GM23338 (cell line): ENCODE measurements at regions not wholly inside any gene's neighbourhood (a gene's known extent, or its start where the extent isn't known, plus 50 kb on each side); places are given as distances from the start of the nearest gene placed in this dataset.
"Not testable (repeated sequence)": the region's sequence is repeated elsewhere in the genome, so short reads cannot be mapped to it uniquely, and the experiment has no call there.

Experiments
- ATAC-seq: fragments of 200-7000 bp; cut with Tn5 transposase; 3 replicates; pipeline ENCODE4 v1.9.1; 2020
- DNase-seq: peaks from one replicate; pipeline ENCODE4 v3.0.0-alpha.2; 2015; ENCODE audit warnings: low spot score
- H2AFZ ChIP-seq: fragments of 200-600 bp; sonication (generic); 2 replicates; pipeline ENCODE4 v1.8.0; 2016; ENCODE audit warnings: antibody characterized with exemption, mild to moderate bottlenecking, moderate library complexity
- H3F3A ChIP-seq: fragments of 200-600 bp; sonication (generic); replicated peaks from 2 replicates; pipeline ENCODE4 v1.8.0; 2017; ENCODE audit warnings: antibody characterized with exemption, mixed run types, low read depth
- H3K27ac ChIP-seq: fragments of 200-600 bp; sonication (generic); 2 replicates; pipeline ENCODE4 v1.6.1; 2016; ENCODE audit warnings: low read depth
- H3K27me3 ChIP-seq: fragments of 200-600 bp; sonication (generic); 2 replicates; pipeline ENCODE4 v1.8.0; 2016; ENCODE audit warnings: mild to moderate bottlenecking, mixed run types, moderate library complexity; ENCODE audit not compliant: insufficient read depth
- H3K36me3 ChIP-seq: fragments of 200-600 bp; sonication (generic); 2 replicates; pipeline ENCODE4 v1.8.0; 2016; ENCODE audit warnings: mild to moderate bottlenecking; ENCODE audit not compliant: insufficient read depth
- H3K4me1 ChIP-seq: fragments of 200-600 bp; sonication (generic); 2 replicates; pipeline ENCODE4 v1.8.0; 2016; ENCODE audit warnings: mild to moderate bottlenecking, moderate library complexity; ENCODE audit not compliant: insufficient read depth
- H3K4me2 ChIP-seq: fragments of 200-600 bp; sonication (generic); 2 replicates; pipeline ENCODE4 v1.7.1; 2017; ENCODE audit warnings: mixed run types
- H3K4me3 ChIP-seq: fragments of 200-600 bp; sonication (generic); 2 replicates; pipeline ENCODE4 v1.6.1; 2016; ENCODE audit warnings: mixed run types
- H3K79me2 ChIP-seq: fragments of 200-600 bp; sonication (generic); replicated peaks from 2 replicates; pipeline ENCODE4 v1.8.0; 2017; ENCODE audit warnings: mild to moderate bottlenecking; ENCODE audit not compliant: insufficient read depth
- H3K9me2 ChIP-seq: fragments of 200-600 bp; sonication (generic); 2 replicates; pipeline ENCODE4 v1.8.0; 2017; ENCODE audit not compliant: insufficient read depth
- H4K20me1 ChIP-seq: fragments of 200-600 bp; sonication (generic); replicated peaks from 2 replicates; pipeline ENCODE4 v1.8.0; 2017; ENCODE audit warnings: mild to moderate bottlenecking; ENCODE audit not compliant: insufficient read depth
- H3K27ac Mint-ChIP-seq: 2 replicates; pipeline ENCODE4 v1.8.0; 2020; ENCODE audit warnings: inconsistent platforms, mild to moderate bottlenecking, moderate library complexity, mixed read lengths
- H3K27me3 Mint-ChIP-seq: 3 replicates; pipeline ENCODE4 v1.8.0; 2022; ENCODE audit warnings: low read depth, mild to moderate bottlenecking, moderate library complexity, mixed read lengths, inconsistent platforms; ENCODE audit not compliant: insufficient read depth, poor library complexity
- H3K36me3 Mint-ChIP-seq: 3 replicates; pipeline ENCODE4 v1.8.0; 2021; ENCODE audit warnings: low read depth, mild to moderate bottlenecking, inconsistent platforms, moderate library complexity, mixed read lengths
- H3K4me1 Mint-ChIP-seq: 3 replicates; pipeline ENCODE4 v1.8.0; 2020; ENCODE audit warnings: mild to moderate bottlenecking, inconsistent platforms, mixed read lengths
- H3K4me3 Mint-ChIP-seq: 3 replicates; pipeline ENCODE4 v1.8.0; 2021; ENCODE audit warnings: moderate library complexity, mild to moderate bottlenecking, inconsistent platforms, mixed read lengths
- H3K9me3 Mint-ChIP-seq: 3 replicates; pipeline ENCODE4 v1.8.0; 2020; ENCODE audit warnings: moderate library complexity, mild to moderate bottlenecking, inconsistent platforms, mixed read lengths
- EZH2phosphoT487 ChIP-seq: fragments of 200-600 bp; sonication (generic); IDR thresholded peaks from one replicate; pipeline ENCODE4 v1.8.1; 2018; ENCODE audit warnings: antibody characterized with exemption; ENCODE audit not compliant: unreplicated experiment

DNA sequence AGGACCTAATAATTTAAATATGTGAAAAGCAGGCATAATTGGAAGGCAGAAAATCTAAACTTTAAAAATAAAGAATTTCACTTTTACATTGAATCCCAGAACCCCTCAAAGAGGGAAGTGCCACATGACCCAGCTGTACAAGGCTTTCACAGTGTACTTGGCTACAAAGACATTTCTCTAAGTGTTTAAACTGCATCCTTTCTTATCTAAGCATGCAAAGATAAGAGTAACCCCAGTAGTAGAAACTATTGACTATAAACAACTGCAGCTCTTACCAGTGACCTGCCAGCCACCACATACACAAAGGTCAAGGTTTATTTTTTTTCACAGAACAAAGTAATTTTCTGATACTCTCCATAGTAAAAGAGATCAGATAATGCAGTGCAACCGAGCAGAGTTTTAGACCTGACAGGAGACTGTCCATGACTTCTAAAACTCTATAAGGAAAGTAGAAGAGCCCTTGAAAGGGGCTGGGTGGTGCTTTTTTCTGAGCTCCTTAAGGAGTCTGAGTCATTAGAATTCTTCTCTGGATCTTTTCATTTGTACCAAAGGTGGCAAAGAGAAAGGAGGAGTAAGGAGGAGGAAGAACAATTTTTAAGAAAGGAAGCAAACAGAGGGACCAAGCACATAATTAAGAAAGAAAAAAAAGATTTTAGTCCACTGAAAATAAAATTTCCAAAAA is 750.6 kb downstream of the PRIM2 start:
- H4K20me1 ChIP-seq, ATAC-seq, H3K9me2 ChIP-seq, H3K4me2 ChIP-seq, H2AFZ ChIP-seq, H3K27ac ChIP-seq, H3K36me3 Mint-ChIP-seq, H3K27me3 Mint-ChIP-seq, H3K79me2 ChIP-seq, H3K4me3 Mint-ChIP-seq, H3K4me1 Mint-ChIP-seq, H3F3A ChIP-seq, H3K27me3 ChIP-seq, DNase-seq, H3K4me3 ChIP-seq, H3K36me3 ChIP-seq, H3K27ac Mint-ChIP-seq, H3K4me1 ChIP-seq: not testable (repeated sequence)
- H3K9me3 Mint-ChIP-seq = peaks cover 63% of the 10 kb centered on the region

DNA sequence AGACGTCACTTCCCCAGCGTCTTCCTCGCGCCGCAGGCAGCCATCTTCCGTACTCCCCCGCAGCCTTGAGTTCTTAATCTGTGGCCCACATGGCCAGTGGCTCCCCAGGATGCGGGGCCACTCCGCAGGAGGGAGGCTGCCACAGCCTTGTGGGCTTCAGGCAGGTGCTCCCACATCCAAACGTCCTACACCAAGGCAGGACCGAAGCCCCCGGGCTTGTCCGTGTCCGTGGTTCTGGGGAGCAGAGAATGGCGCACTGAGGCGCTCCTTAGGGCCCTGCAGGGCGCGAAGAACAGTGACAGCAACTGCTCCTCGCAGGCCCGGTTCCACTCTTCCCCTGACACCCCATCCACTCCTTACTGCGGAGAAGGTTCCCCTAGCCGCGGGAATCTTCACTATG is 755.8 kb downstream of the PRIM2 start:
- Histone ChIP-seq H3K36me3 (no peaks in the 10 kb centered on the region), H3K4me1 (no peaks in the 10 kb centered on the region), H3F3A (no peaks in the 10 kb centered on the region), H3K27me3 (no peaks in the 10 kb centered on the region), H2AFZ (no peak overlapping the region), H3K27ac (no peak overlapping the region), H3K9me2 (no peaks in the 10 kb centered on the region), H3K79me2 (no peaks in the 10 kb centered on the region), H3K4me3 (no peak overlapping the region), H4K20me1 (no peaks in the 10 kb centered on the region), H3K4me2 (no peak overlapping the region)
- ATAC-seq = no peak
- peaks cover 13% of the 10 kb centered on the region; the same call in 1 of the 3 replicates for H3K36me3 Mint-ChIP-seq
- TF ChIP-seq EZH2phosphoT487 = no peak
- no peak overlapping the region for H3K27ac Mint-ChIP-seq
- no peak for DNase-seq
- no peaks in the 10 kb centered on the region for H3K4me1 Mint-ChIP-seq
- H3K4me3 Mint-ChIP-seq = no peak overlapping the region
- no peaks in the 10 kb centered on the region for H3K27me3 Mint-ChIP-seq
- peaks cover 78% of the 10 kb centered on the region for H3K9me3 Mint-ChIP-seq

DNA sequence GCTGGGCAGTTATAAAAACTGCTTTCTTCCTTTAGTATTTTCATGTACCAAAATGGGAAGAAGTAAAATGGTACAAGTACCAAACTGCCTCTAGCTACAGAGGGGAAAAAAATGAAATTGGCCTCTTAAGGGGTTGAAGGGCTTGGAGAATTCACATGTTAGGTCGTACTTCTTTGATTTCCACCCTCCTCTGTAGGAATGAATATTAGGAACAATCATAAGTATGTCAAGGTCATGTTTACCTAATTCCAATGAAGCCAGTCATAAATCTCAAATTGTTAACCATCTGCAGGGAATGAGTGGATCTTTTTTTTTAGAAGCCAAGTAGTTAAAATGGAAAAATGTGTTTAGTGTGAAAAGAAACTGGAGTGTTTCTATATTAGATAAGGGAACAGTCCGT is 772.6 kb downstream of the PRIM2 start:
- H4K20me1 ChIP-seq, H3K36me3 Mint-ChIP-seq, H3K36me3 ChIP-seq, H3K27me3 Mint-ChIP-seq, H3K27me3 ChIP-seq, H3K4me1 Mint-ChIP-seq, DNase-seq, H3K27ac ChIP-seq, H3K9me2 ChIP-seq, ATAC-seq, H2AFZ ChIP-seq, H3K27ac Mint-ChIP-seq, H3K4me1 ChIP-seq, H3F3A ChIP-seq, H3K4me3 ChIP-seq, H3K4me3 Mint-ChIP-seq, H3K4me2 ChIP-seq, H3K79me2 ChIP-seq: not testable (repeated sequence)
- H3K9me3 Mint-ChIP-seq = peaks cover 55% of the 10 kb centered on the region

- not testable (repeated sequence) for H3K9me2 ChIP-seq, H3K27ac Mint-ChIP-seq, H3K27me3 Mint-ChIP-seq, H4K20me1 ChIP-seq, H3K4me1 Mint-ChIP-seq, H3K4me3 Mint-ChIP-seq, H3K4me2 ChIP-seq, H3K79me2 ChIP-seq, H3K27me3 ChIP-seq, H3K4me1 ChIP-seq, DNase-seq, H3K27ac ChIP-seq, H2AFZ ChIP-seq, ATAC-seq, H3K36me3 ChIP-seq, H3K4me3 ChIP-seq, H3F3A ChIP-seq
- Mint-ChIP-seq H3K36me3 (peaks cover 22% of the 10 kb centered on the region), H3K9me3 (peaks cover 73% of the 10 kb centered on the region)
Observed at GRCh38 chr6:58097251-58097650, 779.8 kb downstream of the PRIM2 start.
